ENCODE measurements at regions not wholly inside any gene's neighbourhood (a gene's known extent, or its start where the extent isn't known, plus 50 kb on each side); places are given as distances from the start of the nearest gene placed in this dataset.

DNA sequence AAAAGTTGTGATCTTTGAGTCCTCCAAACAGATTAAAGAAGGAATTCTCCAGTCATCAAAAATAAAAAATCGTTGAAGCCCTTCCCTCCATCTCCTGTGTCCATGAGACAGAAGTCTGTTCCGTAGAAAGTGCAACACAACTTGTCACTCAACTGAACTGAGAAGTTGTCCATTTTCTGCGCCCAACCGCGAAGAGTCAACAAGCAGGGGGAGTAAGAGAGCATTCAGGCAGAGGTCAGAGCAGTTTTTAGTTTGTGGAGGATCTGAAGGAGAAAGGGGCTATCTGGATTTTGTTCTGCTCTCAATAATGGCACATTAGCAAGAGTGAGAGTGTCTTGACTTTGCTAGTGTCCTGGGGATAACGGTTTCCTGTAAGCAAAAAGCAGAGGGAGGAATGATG, 303.9 kb downstream of the ICE1 start:
- ChIA-PET CTCF (no interaction called here), POLR2A (no interaction called here)
- H3K27ac ChIP-seq (ENCODE audit: insufficient read depth, low read depth, low read length): no peak overlapping the region
- H3K4me3 ChIP-seq (replicated peaks in 1 of 3; ENCODE audit: insufficient read depth in 1 of 3, low read depth in 1 of 3, low read length in 3 of 3): no peak overlapping the region
- H3K79me2 ChIP-seq (ENCODE audit: control insufficient read depth, insufficient read depth, low read length): no peaks in the 10 kb centered on the region
- intact Hi-C loops (cut with micrococcal nuclease) (no loop called here), dilution Hi-C loops (cut with MboI; ENCODE audit: extremely low pct_ligation_motif_present, low sequenced_read_pairs) (no loop called here)
- BruUV-seq (replicated peaks): no TSS peak
- no peaks in the 10 kb centered on the region for H4K20me1 ChIP-seq (replicated peaks; ENCODE audit: control insufficient read depth, extremely low read depth, insufficient read depth, low read length)
- DNase-seq (ENCODE audit: low read depth, low spot score): no peak
- H2AFZ ChIP-seq (ENCODE audit: low read depth, low read length): no peak overlapping the region
- no peaks in the 10 kb centered on the region for H3K9me1 ChIP-seq (replicated peaks; ENCODE audit: control insufficient read depth, extremely low read depth, insufficient read depth, low read length)
- no peaks in the 10 kb centered on the region for H3K36me3 ChIP-seq (ENCODE audit: control insufficient read depth in 2 of 2, extremely low read depth in 1 of 2, insufficient read depth in 2 of 2, low read length in 2 of 2)
- no peaks in the 10 kb centered on the region for H3K27me3 ChIP-seq (ENCODE audit: control insufficient read depth in 2 of 2, insufficient read depth in 2 of 2, low read length in 2 of 2)
- H3K4me2 ChIP-seq (ENCODE audit: insufficient read depth, low read length): no peak overlapping the region
- no peaks in the 10 kb centered on the region for H3K4me1 ChIP-seq (ENCODE audit: control insufficient read depth, extremely low read depth, insufficient read depth, low read length)
- FAIRE-seq: no peak
- TF ChIP-seq JUN (IDR thresholded peaks at IDR 0.05; ENCODE audit: borderline replicate concordance, insufficient read depth, insufficient read length, low read depth) (no peak), EZH2 (IDR thresholded peaks at IDR 0.05; ENCODE audit: borderline replicate concordance, low read depth, low read length, severe bottlenecking) (no peak), POLR2A (IDR thresholded peaks at IDR 0.05; ENCODE audit: low read depth, low read length) (no peak), POLR2AphosphoS5 (IDR thresholded peaks at IDR 0.05; ENCODE audit: insufficient read depth, low read depth, low read length) (no peak)
- TF ChIP-seq, protein P1, sequence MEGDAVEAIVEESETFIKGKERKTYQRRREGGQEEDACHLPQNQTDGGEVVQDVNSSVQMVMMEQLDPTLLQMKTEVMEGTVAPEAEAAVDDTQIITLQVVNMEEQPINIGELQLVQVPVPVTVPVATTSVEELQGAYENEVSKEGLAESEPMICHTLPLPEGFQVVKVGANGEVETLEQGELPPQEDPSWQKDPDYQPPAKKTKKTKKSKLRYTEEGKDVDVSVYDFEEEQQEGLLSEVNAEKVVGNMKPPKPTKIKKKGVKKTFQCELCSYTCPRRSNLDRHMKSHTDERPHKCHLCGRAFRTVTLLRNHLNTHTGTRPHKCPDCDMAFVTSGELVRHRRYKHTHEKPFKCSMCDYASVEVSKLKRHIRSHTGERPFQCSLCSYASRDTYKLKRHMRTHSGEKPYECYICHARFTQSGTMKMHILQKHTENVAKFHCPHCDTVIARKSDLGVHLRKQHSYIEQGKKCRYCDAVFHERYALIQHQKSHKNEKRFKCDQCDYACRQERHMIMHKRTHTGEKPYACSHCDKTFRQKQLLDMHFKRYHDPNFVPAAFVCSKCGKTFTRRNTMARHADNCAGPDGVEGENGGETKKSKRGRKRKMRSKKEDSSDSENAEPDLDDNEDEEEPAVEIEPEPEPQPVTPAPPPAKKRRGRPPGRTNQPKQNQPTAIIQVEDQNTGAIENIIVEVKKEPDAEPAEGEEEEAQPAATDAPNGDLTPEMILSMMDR (IDR thresholded peaks at IDR 0.05; ENCODE audit: extremely low read depth in 1 of 2, insufficient read depth in 1 of 2, low read depth in 1 of 2, low read length in 2 of 2): no peak
- peaks cover 5% of the 10 kb centered on the region for H3K9me3 ChIP-seq (replicated peaks; ENCODE audit: control insufficient read depth, insufficient read depth, low read length)
- no peak overlapping the region for H3K9ac ChIP-seq (replicated peaks; ENCODE audit: extremely low read depth, insufficient read depth, low read length)

DNA sequence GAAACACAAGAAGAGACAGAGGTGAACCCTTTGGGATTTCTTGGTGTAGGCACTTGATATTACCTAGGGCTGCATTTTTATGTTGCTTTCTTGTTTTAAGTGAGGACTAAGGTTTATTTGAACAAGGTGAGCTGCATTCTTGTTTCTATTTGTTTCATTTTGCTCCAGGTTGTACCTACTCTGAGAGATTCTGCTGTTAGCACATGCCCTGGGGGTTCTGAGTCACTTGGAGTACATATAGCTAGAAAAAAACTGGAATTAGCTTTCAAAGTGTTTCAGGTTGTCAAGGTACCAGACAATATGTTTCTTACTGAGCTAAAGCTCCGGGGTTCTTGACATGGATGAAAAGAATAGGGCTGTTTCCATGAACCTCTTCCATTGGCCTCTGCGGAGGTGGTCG, 299.4 kb downstream of the ICE1 start:
- Histone ChIP-seq H3K4me2 (ENCODE audit: insufficient read depth, low read length) (no peak overlapping the region), H4K20me1 (replicated peaks; ENCODE audit: control insufficient read depth, extremely low read depth, insufficient read depth, low read length) (no peaks in the 10 kb centered on the region), H3K9me1 (replicated peaks; ENCODE audit: control insufficient read depth, extremely low read depth, insufficient read depth, low read length) (no peaks in the 10 kb centered on the region), H3K36me3 (ENCODE audit: control insufficient read depth in 2 of 2, extremely low read depth in 1 of 2, insufficient read depth in 2 of 2, low read length in 2 of 2) (no peaks in the 10 kb centered on the region), H3K4me1 (ENCODE audit: control insufficient read depth, extremely low read depth, insufficient read depth, low read length) (no peaks in the 10 kb centered on the region), H3K4me3 (replicated peaks in 1 of 3; ENCODE audit: insufficient read depth in 1 of 3, low read depth in 1 of 3, low read length in 3 of 3) (no peak overlapping the region), H3K27me3 (ENCODE audit: control insufficient read depth in 2 of 2, insufficient read depth in 2 of 2, low read length in 2 of 2) (no peaks in the 10 kb centered on the region), H3K9me3 (replicated peaks; ENCODE audit: control insufficient read depth, insufficient read depth, low read length) (peaks cover 7% of the 10 kb centered on the region), H2AFZ (ENCODE audit: low read depth, low read length) (no peak overlapping the region), H3K27ac (ENCODE audit: insufficient read depth, low read depth, low read length) (no peak overlapping the region), H3K9ac (replicated peaks; ENCODE audit: extremely low read depth, insufficient read depth, low read length) (no peak overlapping the region), H3K79me2 (ENCODE audit: control insufficient read depth, insufficient read depth, low read length) (no peaks in the 10 kb centered on the region)
- FAIRE-seq (no peak), DNase-seq (ENCODE audit: low read depth, low spot score) (no peak)
- dilution Hi-C loops (cut with MboI; ENCODE audit: extremely low pct_ligation_motif_present, low sequenced_read_pairs) (no loop called here), intact Hi-C loops (cut with micrococcal nuclease) (no loop called here)
- TF ChIP-seq FOS (IDR thresholded peaks at IDR 0.05; ENCODE audit: borderline replicate concordance, insufficient read depth, low read length) (no peak), JUN (IDR thresholded peaks at IDR 0.05; ENCODE audit: borderline replicate concordance, insufficient read depth, insufficient read length, low read depth) (no peak), POLR2A (IDR thresholded peaks at IDR 0.05; ENCODE audit: low read depth, low read length) (no peak), GATA2 (IDR thresholded peaks at IDR 0.05; ENCODE audit: insufficient read depth, insufficient read length, low read depth, low read length) (no peak), MYC (IDR thresholded peaks at IDR 0.05; ENCODE audit: low read depth, low read length) (no peak), POLR2AphosphoS5 (IDR thresholded peaks at IDR 0.05; ENCODE audit: insufficient read depth, low read depth, low read length) (no peak), EZH2 (IDR thresholded peaks at IDR 0.05; ENCODE audit: borderline replicate concordance, low read depth, low read length, severe bottlenecking) (no peak)
- TF ChIP-seq, protein P2, sequence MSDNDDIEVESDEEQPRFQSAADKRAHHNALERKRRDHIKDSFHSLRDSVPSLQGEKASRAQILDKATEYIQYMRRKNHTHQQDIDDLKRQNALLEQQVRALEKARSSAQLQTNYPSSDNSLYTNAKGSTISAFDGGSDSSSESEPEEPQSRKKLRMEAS (IDR thresholded peaks at IDR 0.05; ENCODE audit: insufficient read depth, insufficient read length): no peak
- TF ChIP-seq, protein P1 (IDR thresholded peaks at IDR 0.05; ENCODE audit: extremely low read depth in 1 of 2, insufficient read depth in 1 of 2, low read depth in 1 of 2, low read length in 2 of 2): no peak
- ChIA-PET POLR2A (no interaction called here), CTCF (no interaction called here)
- BruUV-seq (replicated peaks): no TSS peak
